ENCODE measurements at regions not wholly inside any gene's neighbourhood (a gene's known extent, or its start where the extent isn't known, plus 50 kb on each side); places are given as distances from the start of the nearest gene placed in this dataset.

GRCh38 chr7:38102507-38102906 is 75.5 kb upstream of the STARD3NL start:
- no peaks in the 10 kb centered on the region for H3K9me1 ChIP-seq (ENCODE audit: insufficient read depth, low read length)
- no peak overlapping the region for H2BK120ac ChIP-seq (ENCODE audit: low read depth, low read length)
- no peaks in the 10 kb centered on the region for H3K27me3 ChIP-seq (ENCODE audit: control insufficient read depth, insufficient read depth, low read length)
- no peak overlapping the region for H3K56ac ChIP-seq (ENCODE audit: extremely low read depth, insufficient read depth, low read length)
- no peak overlapping the region for H4K8ac ChIP-seq (ENCODE audit: low read depth in 2 of 2, low read length in 2 of 2)
- no peak overlapping the region for H2BK5ac ChIP-seq (ENCODE audit: low read depth, low read length, poor library complexity, severe bottlenecking)
- H3K4me3 ChIP-seq (ENCODE audit: insufficient read depth, low read depth, low read length): no peak overlapping the region
- no peak overlapping the region for H2BK20ac ChIP-seq (ENCODE audit: low read depth, low read length)
- ATAC-seq (ENCODE audit: low read depth): no peak
- H4K5ac ChIP-seq (ENCODE audit: low read depth, low read length): no peak overlapping the region
- TF ChIP-seq SMC3 (IDR thresholded peaks at IDR 0.05; ENCODE audit: low read depth, low read length) (no peak), MAFK (IDR thresholded peaks at IDR 0.05; ENCODE audit: low read depth, low read length) (no peak), NFE2L2 (IDR thresholded peaks at IDR 0.05; ENCODE audit: low read depth, low read length) (no peak), ELK1 (IDR thresholded peaks at IDR 0.05; ENCODE audit: borderline replicate concordance, low read depth, low read length) (no peak), RFX5 (IDR thresholded peaks at IDR 0.05; ENCODE audit: low read depth, low read length) (no peak), MAZ (IDR thresholded peaks at IDR 0.05; ENCODE audit: borderline replicate concordance, low read depth, low read length) (no peak), USF2 (IDR thresholded peaks at IDR 0.05; ENCODE audit: low read depth, low read length) (no peak), RAD21 (IDR thresholded peaks at IDR 0.05; ENCODE audit: low read length) (no peak), RCOR1 (IDR thresholded peaks at IDR 0.05; ENCODE audit: insufficient replicate concordance, low read length) (no peak), FOS (IDR thresholded peaks at IDR 0.05; ENCODE audit: low read depth, low read length) (no peak), BHLHE40 (IDR thresholded peaks at IDR 0.05; ENCODE audit: low read depth, low read length) (no peak), CTCF (conservative IDR thresholded peaks at IDR 0.05; ENCODE audit: low read depth, low read length) (no peak)
- H3K4me1 ChIP-seq (ENCODE audit: control insufficient read depth, insufficient read depth, low read length): no peaks in the 10 kb centered on the region
- no peak overlapping the region for H3K14ac ChIP-seq (replicated peaks; ENCODE audit: low read depth, low read length)
- no peak overlapping the region for H3K27ac ChIP-seq (ENCODE audit: insufficient read depth, low read length)
- dilution Hi-C loops (cut with HindIII; ENCODE audit: low sequenced_read_pairs, unreplicated experiment): no loop called here
- no peaks in the 10 kb centered on the region for H3K36me3 ChIP-seq (ENCODE audit: control insufficient read depth, insufficient read depth, low read length)
- no peak overlapping the region for H2AK5ac ChIP-seq (ENCODE audit: low read depth, low read length)
- BruUV-seq (replicated peaks): no TSS peak
- H3K79me1 ChIP-seq (ENCODE audit: low read depth in 1 of 2, low read length in 2 of 2): no peaks in the 10 kb centered on the region
- H4K91ac ChIP-seq (ENCODE audit: insufficient read depth, low read depth, low read length): no peak overlapping the region
- in situ Hi-C loops (cut with MboI; ENCODE audit: low sequenced_read_pairs): no loop called here
- no peak overlapping the region for H3K23ac ChIP-seq (ENCODE audit: low read depth, low read length)
- H3K4ac ChIP-seq (ENCODE audit: low read depth, low read length): no peak overlapping the region
- no peak overlapping the region for H2BK15ac ChIP-seq (ENCODE audit: low read depth, low read length)
- no peaks in the 10 kb centered on the region for H3K9me3 ChIP-seq (ENCODE audit: control insufficient read depth, insufficient read depth, low read length)
- H2AK9ac ChIP-seq (replicated peaks; ENCODE audit: low read depth, low read length, poor library complexity): no peak overlapping the region
- CTCF ChIA-PET: no interaction called here
- no peak overlapping the region for H3K18ac ChIP-seq (ENCODE audit: low read depth, low read length)
- H3K9ac ChIP-seq (ENCODE audit: low read depth, low read length): no peak overlapping the region
- no peaks in the 10 kb centered on the region for H4K20me1 ChIP-seq (ENCODE audit: insufficient read depth, low read length)
- H3K4me2 ChIP-seq (ENCODE audit: low read depth, low read length): no peak overlapping the region
- WGBS, 2 experiments (ENCODE audit: extremely low coverage in 2 of 2, insufficient read length in 1 of 2): no CpG with 5 or more reads among the region's 1 CpG
- no peak overlapping the region for H2AFZ ChIP-seq (replicated peaks; ENCODE audit: low read length, poor library complexity)
- POLR2A ChIA-PET (ENCODE audit: unreplicated experiment): no interaction called here
- intact Hi-C loops (cut with micrococcal nuclease): no loop called here
- DNase-seq: peak; percentile 1

Measured in IMR-90 (cell line).